Raji (cell line): ENCODE measurements at regions not wholly inside any gene's neighbourhood (a gene's known extent, or its start where the extent isn't known, plus 50 kb on each side); places are given as distances from the start of the nearest gene placed in this dataset.

Source experiments
- POLR2A ChIP-seq: IDR thresholded peaks from 2 replicates; pipeline ENCODE4 v1.6.1; 2011; ENCODE audit warnings: low read depth, low read length, control low read depth; ENCODE audit not compliant: insufficient read depth

DNA sequence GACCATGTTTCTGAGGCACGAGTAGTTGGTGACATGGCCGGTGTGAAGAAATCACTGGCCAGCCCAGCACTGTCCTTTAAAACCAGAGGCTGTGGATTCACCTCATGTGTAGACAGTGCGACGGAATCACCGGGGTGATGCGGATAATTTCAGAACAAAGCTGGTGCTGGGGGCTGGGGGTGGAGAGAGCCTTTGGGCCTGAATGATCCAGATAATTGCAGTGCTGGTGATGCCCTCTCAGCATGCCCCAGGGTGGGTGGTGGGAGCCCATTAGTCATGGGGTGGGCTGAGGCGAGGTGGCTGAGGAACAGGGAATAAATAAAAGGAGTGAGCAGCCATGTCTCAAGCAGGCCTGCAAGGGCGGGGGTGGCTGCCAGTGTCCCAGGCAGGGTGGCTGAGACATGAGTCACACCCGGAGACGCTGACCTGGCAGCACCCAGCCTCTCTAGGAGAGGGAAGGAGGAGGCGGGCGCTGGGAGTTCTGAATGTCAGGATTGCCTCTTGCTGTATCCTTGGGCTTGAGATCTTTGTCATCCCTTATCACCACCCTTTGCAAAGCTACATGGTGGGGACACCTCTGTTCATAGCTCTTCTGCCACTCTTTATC, 61.1 kb upstream of the KCNK12 start:
- no peak for TF ChIP-seq POLR2A

DNA sequence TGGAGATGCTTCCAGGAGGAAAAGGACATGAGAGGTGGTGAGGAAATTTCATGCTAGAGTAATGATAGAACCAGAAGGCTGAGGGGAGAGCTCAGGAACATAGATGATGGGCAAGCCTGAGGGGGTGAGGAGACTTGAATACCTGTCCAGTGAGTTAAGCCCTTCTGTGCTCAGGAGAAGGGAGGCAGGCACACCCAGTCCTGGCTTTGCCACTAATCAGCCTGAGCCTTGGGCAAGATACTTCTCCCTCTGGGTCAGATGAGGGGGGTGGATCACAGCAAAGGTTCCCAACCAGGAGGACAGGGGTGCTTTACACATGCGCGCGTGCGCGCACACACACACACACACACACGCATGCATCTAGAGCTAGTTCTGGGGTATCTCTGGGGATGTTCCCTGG, 60.5 kb upstream of the KCNK12 start:
- no peak for TF ChIP-seq POLR2A

DNA sequence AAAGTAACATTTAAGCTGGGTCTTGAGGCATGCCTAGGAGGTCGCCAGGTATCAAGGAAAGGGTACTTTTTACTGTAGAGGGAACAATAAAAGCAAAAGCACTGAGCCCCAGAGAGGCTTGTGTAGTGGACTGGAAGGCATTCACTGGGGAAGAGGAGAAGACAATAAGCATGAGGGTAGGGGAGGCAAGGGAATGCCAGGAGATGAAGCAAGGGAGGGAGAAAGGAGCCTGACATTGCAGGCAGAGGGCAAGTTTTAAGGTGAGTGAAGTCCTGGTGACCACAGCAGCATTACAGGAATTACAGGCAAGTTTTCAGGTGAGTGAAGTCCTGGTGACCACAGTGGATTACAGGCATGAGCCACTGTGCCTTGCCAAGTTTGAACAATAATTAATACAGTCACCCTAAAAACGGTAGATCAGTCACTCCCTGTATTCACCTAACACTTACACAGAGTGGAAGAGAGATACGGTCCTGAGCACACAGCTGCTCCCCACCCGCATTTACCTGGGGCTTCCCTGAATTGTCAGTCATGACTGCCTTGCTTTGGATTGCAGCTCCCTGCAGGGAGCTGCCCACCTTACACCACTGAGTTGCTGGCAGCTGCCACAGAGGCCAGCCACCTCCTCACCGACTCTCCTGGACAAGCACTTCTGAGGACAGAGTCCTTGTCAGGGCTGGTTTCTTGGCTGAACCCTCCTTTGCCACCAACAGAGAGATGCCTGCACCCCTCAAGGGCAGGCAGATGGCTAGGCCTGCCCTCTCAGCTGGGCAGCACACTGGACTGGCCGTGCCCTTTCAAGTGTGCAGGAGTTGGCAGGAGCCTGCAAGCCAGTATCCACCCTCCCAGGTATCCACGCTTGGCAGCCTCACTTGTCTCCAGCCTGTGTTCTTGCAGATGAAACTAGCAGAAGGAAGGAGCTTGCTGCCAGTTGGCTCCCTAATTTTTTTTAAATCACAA, 59.0 kb upstream of the KCNK12 start:
- TF ChIP-seq POLR2A: no peak

DNA sequence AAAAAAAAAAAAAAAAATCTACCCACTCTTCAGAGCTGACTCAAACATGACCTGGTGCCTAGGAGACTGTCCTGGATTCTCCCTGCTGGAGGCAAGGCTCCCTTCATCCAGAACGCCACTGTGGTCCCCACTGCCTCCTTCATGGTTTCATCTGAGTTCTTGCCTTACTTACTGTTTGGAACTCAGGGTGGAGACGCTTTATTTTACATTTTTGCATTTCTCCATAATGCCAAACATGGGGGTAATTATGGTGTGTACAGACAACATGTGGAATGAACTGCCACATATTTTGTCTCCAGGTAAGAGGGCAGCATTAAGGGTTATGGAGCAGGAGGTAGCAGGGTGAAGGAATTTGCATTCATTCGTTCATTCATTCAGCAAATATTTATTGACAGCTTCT, 58.1 kb upstream of the KCNK12 start:
- no peak for TF ChIP-seq POLR2A

DNA sequence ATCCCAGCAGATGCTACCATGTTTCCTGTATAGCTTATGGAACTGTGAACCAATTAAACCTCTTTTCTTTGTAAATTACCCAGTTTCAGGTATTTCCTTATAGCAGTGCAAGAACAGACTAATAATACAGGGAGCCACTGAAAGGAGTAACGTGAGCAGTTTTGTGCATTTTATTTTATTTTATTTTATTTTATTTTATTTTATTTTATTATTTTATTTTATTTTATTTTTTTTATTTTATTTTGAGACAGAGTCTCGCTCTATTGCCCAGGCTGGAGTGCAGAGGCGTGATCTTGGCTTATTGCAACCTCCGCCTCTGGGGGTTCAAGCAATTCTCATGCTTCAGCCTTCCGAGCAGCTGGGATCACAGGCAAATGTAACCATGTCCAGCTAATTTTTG, 55.9 kb upstream of the KCNK12 start:
- TF ChIP-seq POLR2A: no peak

DNA sequence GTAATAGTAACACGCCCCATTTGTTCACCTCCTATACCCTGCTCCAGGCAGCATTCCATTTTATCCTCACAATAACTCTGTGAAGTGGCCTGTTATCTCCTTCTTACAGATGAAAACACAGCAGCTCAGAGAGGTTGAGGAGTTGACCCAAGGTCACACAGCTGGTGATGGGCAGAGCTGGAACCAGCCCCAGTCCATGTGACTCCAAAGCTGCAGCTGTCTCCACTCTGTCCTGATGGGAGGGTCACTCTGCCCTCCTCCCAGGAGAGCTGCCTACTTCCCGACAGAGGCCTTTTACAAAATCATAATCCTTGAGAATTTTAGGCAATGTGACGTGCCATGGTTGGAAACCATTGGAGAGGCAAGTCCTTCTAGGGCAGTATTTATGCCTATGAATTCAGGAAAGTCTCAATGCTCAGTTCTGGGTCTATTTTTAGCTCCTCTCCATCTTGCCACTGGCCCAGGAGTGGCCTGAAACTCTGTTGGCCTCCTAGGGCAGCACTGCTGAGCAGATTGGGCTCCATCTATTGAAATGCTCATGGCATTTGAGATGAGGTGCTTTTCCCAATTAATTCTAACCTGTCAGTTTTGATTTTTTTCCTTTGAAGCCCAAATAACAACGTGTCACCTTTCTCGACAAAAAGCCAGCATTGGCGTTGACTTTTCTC, 50.1 kb upstream of the KCNK12 start:
- no peak for TF ChIP-seq POLR2A
